ENCODE measurements at regions not wholly inside any gene's neighbourhood (a gene's known extent, or its start where the extent isn't known, plus 50 kb on each side); places are given as distances from the start of the nearest gene placed in this dataset.

- CTCF ChIA-PET (ENCODE audit: low intra/inter-chr PET ratio) = no interaction called here
- FAIRE-seq = no peak
Measured at GRCh38 chr9:86485359-86485758, 131.1 kb upstream of the TUT7 start.

More at GRCh38 chr9:86485359-86485758, 131.1 kb upstream of the TUT7 start:
- WGBS (ENCODE audit: insufficient coverage, low coverage, missing lambda C conversion rate) = 0% methylated on average over 2 of the region's 5 CpGs
- Histone ChIP-seq H4K20me1 (replicated peaks; ENCODE audit: control insufficient read depth, insufficient read depth, low read length) (no peaks in the 10 kb centered on the region), H3K36me3 (ENCODE audit: control insufficient read depth, insufficient read depth, low read length) (no peaks in the 10 kb centered on the region), H3K4me3 (no peak overlapping the region), H3K9ac (ENCODE audit: insufficient read depth in 1 of 2, low read depth in 2 of 2, low read length in 2 of 2) (no peak overlapping the region), H3K79me2 (ENCODE audit: control insufficient read depth, insufficient read depth, low read length) (no peaks in the 10 kb centered on the region), H3K4me1 (replicated peaks in 1 of 2; ENCODE audit: control insufficient read depth in 2 of 2, insufficient read depth in 2 of 2, low read length in 2 of 2) (no peaks in the 10 kb centered on the region), H3K9me1 (ENCODE audit: control insufficient read depth, insufficient read depth, low read length) (no peaks in the 10 kb centered on the region), H3K4me2 (ENCODE audit: insufficient read depth, low read length) (no peak overlapping the region), H3K9me3 (replicated peaks; ENCODE audit: control insufficient read depth, insufficient read depth, low read depth, low read length) (no peaks in the 10 kb centered on the region), H3K27ac (ENCODE audit: extremely low read depth, low read depth, low read length) (no peak overlapping the region), H2AFZ (ENCODE audit: low read depth, low read length) (no peak overlapping the region), H3K27me3 (ENCODE audit: control insufficient read depth in 2 of 2, insufficient read depth in 2 of 2, low read length in 2 of 2) (no peaks in the 10 kb centered on the region)
- intact Hi-C loops (cut with micrococcal nuclease) (loop anchor here (10.0 kb wide), 1 partner anchor 51 kb away; no protein-coding TSS in a partner anchor), in situ Hi-C loops (cut with MboI) (loop anchor here (10.0 kb wide), 1 partner anchor 839 kb away; no protein-coding TSS in a partner anchor)
- ATAC-seq (no peak), DNase-seq (ENCODE audit: extremely low read depth in 1 of 4, low spot score in 3 of 4) (no peak)
- POLR2A ChIA-PET = no interaction called here
- TF ChIP-seq CREB3 (tag; conservative IDR thresholded peaks at IDR 0.05; ENCODE audit: low read depth) = no peak
- no peak for TF ChIP-seq PML (IDR thresholded peaks at IDR 0.05; ENCODE audit: low read length)
- no peak for TF ChIP-seq WHSC1 (IDR thresholded peaks at IDR 0.05; ENCODE audit: low read length)
- TF ChIP-seq XRCC3 (IDR thresholded peaks at IDR 0.05) = no peak
- TF ChIP-seq ZNF584 (CRISPR knock-in tag; IDR thresholded peaks at IDR 0.05; ENCODE audit: low read depth) = no peak
- TF ChIP-seq SMARCC2 (IDR thresholded peaks at IDR 0.05; ENCODE audit: low read depth) = no peak
- TF ChIP-seq MBD2 (IDR thresholded peaks at IDR 0.05; ENCODE audit: borderline replicate concordance, low read depth) = no peak
- TF ChIP-seq PTTG1 (tag; IDR thresholded peaks at IDR 0.05; ENCODE audit: low read depth) = no peak
- no peak for TF ChIP-seq SLC30A9 (CRISPR knock-in tag; IDR thresholded peaks at IDR 0.05)
- no peak for TF ChIP-seq ZNF717 (CRISPR knock-in tag; IDR thresholded peaks at IDR 0.05)
- no peak for TF ChIP-seq ZFX (CRISPR knock-in tag; IDR thresholded peaks at IDR 0.05)
- TF ChIP-seq ZNF444 (CRISPR knock-in tag; IDR thresholded peaks at IDR 0.05) = no peak
- no peak for TF ChIP-seq ZZZ3 (IDR thresholded peaks at IDR 0.05)
- TF ChIP-seq ZNF197 (CRISPR knock-in tag; IDR thresholded peaks at IDR 0.05; ENCODE audit: low read depth) = no peak
- no peak for TF ChIP-seq DIDO1 (tag; IDR thresholded peaks at IDR 0.05; ENCODE audit: low read depth)
- TF ChIP-seq CREB3L1 (IDR thresholded peaks at IDR 0.05; ENCODE audit: borderline replicate concordance, low read depth) = no peak
- no peak for TF ChIP-seq ZNF512 (tag; IDR thresholded peaks at IDR 0.05)
- no peak for TF ChIP-seq TBL1XR1 (IDR thresholded peaks at IDR 0.05; ENCODE audit: low read length in 2 of 2)
- no TSS peak for BruUV-seq (replicated peaks)

Measured in K562 (cell line).